CD14-positive monocyte (primary cell): ENCODE measurements at regions not wholly inside any gene's neighbourhood (a gene's known extent, or its start where the extent isn't known, plus 50 kb on each side); places are given as distances from the start of the nearest gene placed in this dataset.

Experiments
- DNase-seq, 3 donors: peaks; one replicate each; pipeline ENCODE4 v3.0.0-alpha.2; 2011 to 2022
- H2AFZ ChIP-seq: 2 replicates; pipeline ENCODE4 v1.6.0; 2012; ENCODE audit warnings: mild to moderate bottlenecking, low read depth, low read length, inconsistent platforms; ENCODE audit not compliant: insufficient read depth, poor library complexity, severe bottlenecking
- H3K27ac ChIP-seq, 2 donors: 1 replicate in 1 of 2; 2 replicates in 1 of 2; pipeline ENCODE4 v1.5.1; 2012 to 2013; ENCODE audit warnings: low read length in 2 of 2, control low read depth in 1 of 2, inconsistent platforms in 1 of 2, low read depth in 1 of 2, mild to moderate bottlenecking in 1 of 2
- H3K27me3 ChIP-seq, 2 donors: one replicate each; pipeline versions ENCODE4 v1.6.0 to v1.6.1; 2011 to 2013; ENCODE audit warnings: low read length in 2 of 2; ENCODE audit not compliant: control insufficient read depth in 2 of 2, insufficient read depth in 2 of 2
- H3K36me3 ChIP-seq, 2 donors: replicated peaks in 1 of 2; 1 replicate in 1 of 2; 2 replicates in 1 of 2; pipeline versions ENCODE4 v1.5.1 to v1.6.1; 2012 to 2013; ENCODE audit warnings: low read length in 2 of 2, control low read depth in 1 of 2, inconsistent platforms in 1 of 2, mild to moderate bottlenecking in 1 of 2; ENCODE audit not compliant: insufficient read depth in 2 of 2, control insufficient read depth in 1 of 2
- H3K4me1 ChIP-seq, 2 donors: 1 replicate in 1 of 2; 2 replicates in 1 of 2; pipeline versions ENCODE4 v1.5.1 to v1.6.1; 2012 to 2013; ENCODE audit warnings: low read length in 2 of 2, control low read depth in 1 of 2, inconsistent platforms in 1 of 2, mild to moderate bottlenecking in 1 of 2, moderate library complexity in 1 of 2; ENCODE audit not compliant: insufficient read depth in 2 of 2, control insufficient read depth in 1 of 2
- H3K4me2 ChIP-seq: replicated peaks from 2 replicates; pipeline ENCODE3; 2012; ENCODE audit warnings: low read length, moderate library complexity, mild to moderate bottlenecking; ENCODE audit not compliant: poor library complexity, severe bottlenecking; ENCODE audit errors: extremely low read depth
- H3K4me3 ChIP-seq, 3 experiments: fragments of 200-600 bp in 1 of 3; sonication (generic) in 1 of 3; replicated peaks in 1 of 3; 1 replicate in 2 of 3; 2 replicates in 1 of 3; pipeline ENCODE4 v1.5.1; 2011 to 2013; ENCODE audit warnings: low read length in 3 of 3, mild to moderate bottlenecking in 3 of 3, control low read depth in 2 of 3, low read depth in 2 of 3, inconsistent platforms in 1 of 3, moderate library complexity in 1 of 3
- H3K79me2 ChIP-seq: 2 replicates; pipeline ENCODE4 v1.6.0; 2012; ENCODE audit warnings: mild to moderate bottlenecking, control low read depth, inconsistent platforms, low read length, moderate library complexity; ENCODE audit not compliant: insufficient read depth
- H3K9ac ChIP-seq: 2 replicates; pipeline ENCODE4 v1.6.0; 2017; ENCODE audit warnings: low read length, mild to moderate bottlenecking; ENCODE audit not compliant: insufficient read depth, poor library complexity, severe bottlenecking
- H3K9me3 ChIP-seq, 2 donors: replicated peaks in 1 of 2; 1 replicate in 1 of 2; 2 replicates in 1 of 2; pipeline versions ENCODE4 v1.5.1 to v1.6.1; 2012 to 2013; ENCODE audit warnings: low read length in 2 of 2, control low read depth in 1 of 2; ENCODE audit not compliant: control insufficient read depth in 1 of 2, insufficient read depth in 1 of 2
- H4K20me1 ChIP-seq: 2 replicates; pipeline ENCODE4 v1.6.0; 2012; ENCODE audit warnings: mild to moderate bottlenecking, low read length, control low read depth, moderate library complexity; ENCODE audit not compliant: insufficient read depth
- H3K27ac Mint-ChIP-seq, 7 donors: one replicate each; pipeline ENCODE4 v1.8.0; 2020; ENCODE audit warnings: mild to moderate bottlenecking in 7 of 7, mixed read lengths in 7 of 7, moderate library complexity in 6 of 7, inconsistent platforms in 2 of 7
- H3K27me3 Mint-ChIP-seq, 3 donors: one replicate each; pipeline ENCODE4 v1.8.0; 2021 to 2022; ENCODE audit warnings: low read depth in 3 of 3, mild to moderate bottlenecking in 3 of 3, mixed read lengths in 3 of 3, moderate library complexity in 3 of 3, inconsistent platforms in 1 of 3
- H3K36me3 Mint-ChIP-seq, 2 donors: one replicate each; pipeline ENCODE4 v1.8.0; 2020; ENCODE audit warnings: mixed read lengths in 2 of 2, inconsistent platforms in 1 of 2, mild to moderate bottlenecking in 1 of 2
- H3K4me1 Mint-ChIP-seq: one replicate; pipeline ENCODE4 v1.8.0; 2020; ENCODE audit warnings: mild to moderate bottlenecking, mixed read lengths
- H3K4me3 Mint-ChIP-seq, 2 donors: one replicate each; pipeline ENCODE4 v1.8.0; 2020; ENCODE audit warnings: mild to moderate bottlenecking in 2 of 2, mixed read lengths in 2 of 2, moderate library complexity in 1 of 2
- H3K9me3 Mint-ChIP-seq, 7 donors: one replicate each; pipeline ENCODE4 v1.8.0; 2020 to 2022; ENCODE audit warnings: mixed read lengths in 7 of 7, mild to moderate bottlenecking in 6 of 7, moderate library complexity in 6 of 7, inconsistent platforms in 2 of 7
- CTCF ChIP-seq: fragments of 200-600 bp; IDR thresholded peaks from one replicate; pipeline ENCODE4 v1.8.0; 2022; ENCODE audit warnings: antibody characterized with exemption, mild to moderate bottlenecking
- WGBS: methylation state at CpG from one replicate; pipeline ENCODE4 v1.1.5; 2013; ENCODE audit warnings: missing lambda C conversion rate; ENCODE audit not compliant: insufficient coverage; 5-methylcytosine and 5-hydroxymethylcytosine counted together
- intact Hi-C, 2 donors: fragments of 100-400 bp; cut with micrococcal nuclease; formaldehyde crosslinking; loops; one replicate each; pipeline versions ENCODE4 v1.15.0 to v1.15.1; 2023

GRCh38 chr2:2879781-2880180 lies 497.8 kb downstream of the EIPR1 start:
- Mint-ChIP-seq H3K4me1 (no peaks in the 10 kb centered on the region), H3K27ac (peak overlapping the region in 1 of 7 donors; percentile 15), H3K9me3 (peaks cover 4 to 19% (median 14%) of the 10 kb centered on the region in 7 donors), H3K27me3 (peaks cover 0 to 3% (median 3%) of the 10 kb centered on the region in 3 donors), H3K4me3 (no peak overlapping the region), H3K36me3 (no peaks in the 10 kb centered on the region)
- H3K4me1 ChIP-seq = no peaks in the 10 kb centered on the region
- DNase-seq = no peak
- H3K4me3 ChIP-seq = no peak overlapping the region
- H2AFZ ChIP-seq = no peak overlapping the region
- no peak overlapping the region for H3K27ac ChIP-seq
- no peak for TF ChIP-seq CTCF
- no peak overlapping the region for H3K9ac ChIP-seq
- no peak overlapping the region for H3K4me2 ChIP-seq
- no peaks in the 10 kb centered on the region for H3K27me3 ChIP-seq
- no peaks in the 10 kb centered on the region for H4K20me1 ChIP-seq
- no peaks in the 10 kb centered on the region for H3K36me3 ChIP-seq
- H3K9me3 ChIP-seq = peaks cover 6% of the 10 kb centered on the region in 2 donors
- WGBS = 83% methylated on average over 1 of the region's 7 CpGs
- no peaks in the 10 kb centered on the region for H3K79me2 ChIP-seq
- intact Hi-C loops = no loop called here

GRCh38 chr2:2879071-2879470 lies 498.5 kb downstream of the EIPR1 start:
- H3K27me3 ChIP-seq = no peaks in the 10 kb centered on the region
- Mint-ChIP-seq H3K4me1 (no peaks in the 10 kb centered on the region), H3K4me3 (no peak overlapping the region), H3K27me3 (peaks cover 0 to 3% (median 3%) of the 10 kb centered on the region in 3 donors), H3K9me3 (peaks cover 4 to 19% (median 14%) of the 10 kb centered on the region in 7 donors), H3K27ac (no peak overlapping the region), H3K36me3 (no peaks in the 10 kb centered on the region)
- no peak overlapping the region for H3K9ac ChIP-seq
- TF ChIP-seq CTCF = no peak
- H3K4me1 ChIP-seq = no peaks in the 10 kb centered on the region
- H4K20me1 ChIP-seq = no peaks in the 10 kb centered on the region
- no peak overlapping the region for H3K27ac ChIP-seq
- intact Hi-C loops = no loop called here
- peaks cover 6% of the 10 kb centered on the region in 2 donors for H3K9me3 ChIP-seq
- H3K36me3 ChIP-seq = no peaks in the 10 kb centered on the region
- H3K79me2 ChIP-seq = no peaks in the 10 kb centered on the region
- no peak overlapping the region for H2AFZ ChIP-seq
- H3K4me3 ChIP-seq = no peak overlapping the region
- no peak overlapping the region for H3K4me2 ChIP-seq
- no peak for DNase-seq
